ENCODE measurements at regions not wholly inside any gene's neighbourhood (a gene's known extent, or its start where the extent isn't known, plus 50 kb on each side); places are given as distances from the start of the nearest gene placed in this dataset.

DNA sequence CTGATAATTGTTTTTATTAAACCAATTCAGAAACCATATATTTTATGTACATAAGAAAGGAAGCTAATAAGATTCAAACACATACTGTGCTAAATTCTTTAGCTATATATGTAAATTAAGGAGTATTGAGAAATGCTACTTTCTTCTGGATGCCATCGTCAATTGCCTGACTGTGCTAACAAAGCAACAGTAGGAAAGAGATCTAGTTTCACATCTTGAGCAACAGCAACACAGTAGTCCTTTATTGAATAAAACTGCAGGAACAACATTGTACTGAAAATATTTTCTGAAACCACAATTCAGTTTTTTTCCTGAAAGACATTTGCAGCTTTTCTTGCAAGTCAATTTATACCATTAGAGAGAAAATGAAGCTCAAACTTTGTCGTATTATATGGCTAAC, 1404.9 kb upstream of the SLC39A10 start:
- DNase-seq (ENCODE audit: low read depth): peak; percentile 4
- H3K4me3 ChIP-seq (ENCODE audit: low read depth, low read length): no peak overlapping the region

DNA sequence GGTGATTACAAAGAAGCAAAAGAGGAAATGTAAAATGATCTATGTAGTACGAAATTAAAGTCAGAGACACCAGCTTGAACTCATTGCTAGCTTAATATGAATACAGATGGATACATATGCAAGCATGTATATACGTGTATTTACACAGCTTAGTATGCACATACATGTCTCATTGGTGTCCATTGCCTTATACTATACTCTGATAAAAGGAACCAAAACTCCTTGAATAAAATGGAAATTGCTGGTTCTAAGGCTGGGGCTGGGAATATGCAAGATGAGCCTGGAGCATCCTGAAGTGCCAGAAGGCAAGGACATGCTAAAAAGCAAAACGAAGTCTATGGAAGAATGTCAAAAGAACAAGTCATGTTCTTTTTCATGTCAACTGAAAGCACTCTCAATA, 1424.4 kb upstream of the SLC39A10 start:
- DNase-seq (ENCODE audit: low read depth): no peak
- no peak overlapping the region for H3K4me3 ChIP-seq (ENCODE audit: low read depth, low read length)

DNA sequence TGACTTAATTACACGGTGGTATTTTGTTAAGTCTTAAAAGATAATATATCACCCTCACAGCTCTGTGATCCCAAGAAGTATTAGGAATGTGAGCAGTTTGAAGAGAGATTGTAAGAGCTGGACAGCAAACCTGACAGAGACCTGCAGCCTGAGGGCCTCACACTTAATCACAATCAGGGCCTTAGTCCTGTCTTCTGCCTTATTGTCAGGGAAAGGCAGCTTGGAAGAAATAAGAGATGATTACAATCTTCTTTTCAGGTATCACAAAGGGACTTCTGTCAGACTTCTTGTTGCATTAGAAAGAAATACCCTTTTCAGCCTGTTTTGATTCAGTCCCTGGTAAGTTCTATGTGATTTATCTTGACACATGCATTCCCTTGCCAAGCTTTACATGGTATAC, 1433.8 kb upstream of the SLC39A10 start:
- no peak overlapping the region for H3K4me3 ChIP-seq (ENCODE audit: low read depth, low read length)
- DNase-seq (ENCODE audit: low read depth): no peak

DNA sequence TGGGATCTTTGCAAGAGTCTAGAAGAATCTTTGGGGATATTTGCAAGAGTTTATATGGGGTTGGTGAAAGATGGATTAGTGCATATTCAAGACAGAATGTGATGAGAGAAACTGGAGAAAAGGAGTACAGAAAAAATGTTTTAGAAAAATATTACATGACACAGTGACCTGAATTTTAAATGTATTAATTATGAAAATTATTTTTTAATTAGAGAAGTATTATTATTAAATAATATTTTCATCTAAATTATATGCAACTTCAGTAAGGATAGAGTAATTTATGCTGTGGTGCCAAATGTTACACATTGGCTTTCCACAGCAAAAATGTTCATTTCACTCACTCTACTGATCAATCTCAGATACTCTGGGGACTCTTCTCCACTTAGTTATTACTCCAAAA, 1442.8 kb upstream of the SLC39A10 start:
- H3K4me3 ChIP-seq (ENCODE audit: low read depth, low read length): no peak overlapping the region
- DNase-seq (ENCODE audit: low read depth): no peak

DNA sequence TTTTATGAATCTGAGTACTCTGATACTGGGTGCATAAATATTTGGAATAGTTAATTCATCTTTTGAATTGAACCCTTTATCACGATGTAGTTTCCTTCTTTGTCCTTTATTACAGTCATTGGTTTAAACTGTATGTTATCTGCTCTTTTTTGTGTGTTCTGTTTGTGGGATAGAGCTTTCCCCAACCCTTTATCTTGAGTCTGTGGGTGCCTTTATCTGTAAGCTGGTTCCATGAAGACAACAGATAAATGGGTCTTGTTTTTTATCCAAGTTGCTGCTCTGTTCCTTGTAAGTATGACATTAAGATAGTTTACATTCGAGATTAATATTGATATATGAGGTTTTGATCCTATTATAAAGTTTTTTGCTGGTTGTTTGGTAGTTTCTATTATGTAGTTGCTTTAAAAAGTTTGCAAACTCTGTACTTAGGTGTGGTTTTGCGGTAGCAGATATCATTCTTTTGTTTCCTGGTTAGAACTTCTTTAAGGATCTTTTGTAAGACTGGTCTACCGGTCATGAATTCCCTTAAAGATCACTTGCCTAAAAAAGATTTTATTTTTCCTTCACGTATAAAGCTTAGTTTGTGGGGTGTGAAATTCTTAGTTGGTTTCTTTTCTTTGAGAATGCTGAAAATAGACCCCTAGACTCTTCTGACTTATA, 1451.3 kb upstream of the SLC39A10 start:
- H3K4me3 ChIP-seq (ENCODE audit: low read depth, low read length): no peak overlapping the region
- no peak for DNase-seq (ENCODE audit: low read depth)

DNA sequence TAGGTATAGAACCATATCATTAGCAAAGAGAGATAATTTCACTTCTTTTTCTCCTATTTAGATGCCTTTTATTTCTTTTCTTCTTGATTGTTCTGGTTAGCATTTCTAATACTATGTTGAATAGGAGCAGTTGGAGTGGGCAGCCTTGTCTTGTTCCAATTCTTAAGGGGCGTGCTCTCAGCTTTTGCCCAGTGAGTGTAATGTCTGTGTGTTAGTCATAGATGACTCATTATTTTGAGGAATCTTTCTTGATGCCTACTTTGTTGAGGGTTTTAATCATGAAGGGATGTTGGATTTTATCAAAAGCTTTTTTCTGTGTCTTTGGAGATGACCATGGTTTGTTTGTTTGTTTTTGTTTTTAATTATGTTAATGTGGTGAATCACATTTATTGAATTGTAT, 1453.1 kb upstream of the SLC39A10 start:
- H3K4me3 ChIP-seq (ENCODE audit: low read depth, low read length): no peak overlapping the region
- peak; percentile 61 for DNase-seq (ENCODE audit: low read depth)

DNA sequence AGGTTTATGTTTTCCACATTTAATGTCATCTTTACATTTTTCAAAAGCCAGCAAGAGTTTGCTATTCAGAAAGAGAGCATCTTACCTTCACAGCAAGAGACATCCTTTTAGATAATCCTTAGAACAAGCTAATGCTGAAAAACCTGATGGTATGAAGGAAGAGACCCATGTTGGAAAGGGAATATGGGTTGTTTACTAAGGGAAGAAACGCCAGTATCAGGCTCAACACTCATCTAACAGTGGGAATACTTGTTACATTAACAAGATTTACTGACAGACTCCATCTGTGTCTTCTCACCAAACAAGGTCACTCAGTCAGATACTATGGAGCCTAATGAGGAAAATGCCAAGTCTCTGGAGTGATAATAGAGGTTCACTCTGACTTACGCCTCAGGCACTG, 1474.1 kb upstream of the SLC39A10 start:
- H3K4me3 ChIP-seq (ENCODE audit: low read depth, low read length): no peak overlapping the region
- no peak for DNase-seq (ENCODE audit: low read depth)

DNA sequence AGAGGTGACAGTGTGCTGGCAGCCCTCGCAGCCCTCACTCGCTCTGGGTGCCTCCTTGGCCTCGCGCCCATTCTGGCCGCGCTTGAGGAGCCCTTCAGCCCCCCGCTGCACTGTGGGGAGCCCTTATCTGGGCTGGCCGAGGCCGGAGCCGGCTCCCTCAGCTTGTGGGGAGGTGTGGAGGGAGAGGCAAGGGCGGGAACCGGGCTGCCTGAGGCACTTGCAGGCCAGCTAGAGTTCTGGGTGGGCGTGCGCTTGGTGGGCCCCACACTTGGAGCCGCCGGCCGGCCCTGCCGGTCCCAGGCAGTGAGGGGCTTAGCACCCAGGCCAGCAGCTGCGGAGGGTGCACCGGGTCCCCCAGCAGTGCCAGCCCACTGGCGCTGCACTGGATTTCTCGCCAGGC, 1480.9 kb upstream of the SLC39A10 start:
- DNase-seq (ENCODE audit: low read depth): no peak

DNA sequence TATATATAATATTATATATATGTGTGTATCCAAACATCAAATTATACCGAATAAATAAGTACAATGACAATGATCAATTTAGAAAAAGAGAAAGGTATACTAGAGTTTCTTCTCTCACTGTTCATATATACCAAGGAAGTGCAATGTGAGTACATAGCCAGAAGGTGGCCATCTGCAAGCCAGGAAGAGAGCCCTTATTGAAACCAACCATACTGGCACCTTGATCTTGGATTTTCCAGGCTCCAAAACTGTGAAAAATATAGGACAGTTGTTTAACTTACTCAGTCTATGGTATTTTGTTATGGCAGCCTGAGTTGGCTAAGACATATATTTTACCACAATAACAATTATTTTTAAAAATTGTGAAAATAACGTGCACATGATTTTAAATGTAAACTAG, 1490.2 kb upstream of the SLC39A10 start:
- H3K4me3 ChIP-seq (ENCODE audit: low read depth, low read length): no peak overlapping the region
- DNase-seq (ENCODE audit: low read depth): no peak

More for the DNA sequence above, 1480.9 kb upstream of the SLC39A10 start:
- no peak overlapping the region for H3K4me3 ChIP-seq (ENCODE audit: low read depth, low read length)

DNA sequence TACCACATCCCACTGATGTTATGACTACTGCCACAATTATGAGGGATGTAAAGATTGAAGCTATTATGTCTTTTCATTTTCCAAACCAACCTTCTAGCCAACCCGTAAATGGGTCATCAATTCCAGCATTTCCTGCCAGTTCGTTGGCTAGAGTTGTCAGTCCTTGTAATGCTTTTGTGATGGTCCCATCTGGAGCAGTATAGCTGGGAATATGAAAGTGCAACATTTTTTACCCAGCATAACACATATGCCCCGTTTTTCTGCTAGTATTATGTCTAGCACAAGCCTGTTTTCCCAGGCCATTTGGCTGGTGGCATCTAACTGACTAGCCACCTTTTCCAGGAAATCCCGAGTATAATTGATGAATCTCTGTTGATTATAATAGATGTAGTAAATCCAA, 1501.6 kb upstream of the SLC39A10 start:
- DNase-seq (ENCODE audit: low read depth): no peak
- H3K4me3 ChIP-seq (ENCODE audit: low read depth, low read length): no peak overlapping the region

DNA sequence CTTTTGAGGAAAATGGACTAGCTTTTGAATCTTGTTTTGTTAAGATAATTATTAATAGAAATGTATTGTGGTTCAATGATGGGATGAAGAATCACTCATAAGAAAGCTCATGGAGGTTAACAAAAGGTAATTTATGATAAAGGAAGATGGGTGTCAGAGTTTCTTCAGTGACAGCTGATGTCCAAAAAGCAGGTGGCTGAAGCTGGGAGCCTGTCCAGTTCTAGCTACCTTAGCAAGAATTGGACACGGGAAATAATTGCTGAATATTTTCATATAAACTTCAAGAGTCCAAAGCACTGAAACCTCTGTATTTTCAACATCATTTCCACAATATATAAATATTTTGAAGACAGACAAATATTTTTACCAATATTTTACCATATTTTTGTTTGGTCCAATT, 1505.8 kb upstream of the SLC39A10 start:
- no peak overlapping the region for H3K4me3 ChIP-seq (ENCODE audit: low read depth, low read length)
- no peak for DNase-seq (ENCODE audit: low read depth)

DNA sequence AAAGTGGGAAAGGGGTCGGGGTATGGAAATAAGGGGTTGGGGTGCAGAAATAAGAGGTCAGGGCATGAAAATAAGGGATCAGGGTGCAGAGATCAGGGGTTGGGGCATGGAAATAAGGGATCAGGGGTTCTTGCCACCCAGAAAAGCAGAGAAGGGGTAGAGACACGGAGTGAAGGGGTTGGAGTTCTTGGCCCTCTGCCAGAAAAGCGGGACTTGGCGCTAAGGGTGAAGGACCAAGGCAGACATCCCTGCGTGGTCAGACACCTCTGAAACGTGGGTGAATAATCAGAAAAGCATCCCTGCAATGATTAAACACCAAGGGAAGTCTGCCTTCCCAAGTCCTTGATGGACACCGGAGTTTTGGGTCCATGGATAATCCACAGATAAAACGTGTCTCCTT, 1521.6 kb upstream of the SLC39A10 start:
- H3K4me3 ChIP-seq (ENCODE audit: low read depth, low read length): no peak overlapping the region
- DNase-seq (ENCODE audit: low read depth): no peak

DNA sequence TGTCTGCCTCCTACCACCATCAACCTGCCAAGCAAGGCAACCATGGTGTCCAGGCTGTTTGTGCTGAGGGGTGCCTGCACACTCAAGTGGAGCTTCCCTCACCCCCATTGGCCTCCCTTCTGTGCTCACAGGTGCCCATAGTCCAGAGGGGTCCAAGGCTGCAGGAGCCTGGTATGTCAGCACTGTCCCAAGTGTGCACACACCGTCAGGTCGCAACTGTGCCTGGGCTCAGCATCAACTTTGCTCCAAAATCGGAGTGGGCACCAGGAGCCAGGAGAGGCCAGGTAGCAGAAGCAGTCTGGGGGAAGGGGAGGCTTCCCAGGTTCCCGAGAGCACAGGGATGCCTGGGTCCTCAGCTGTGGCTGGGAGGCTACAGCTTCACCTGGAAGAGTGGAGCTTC, 1528.2 kb upstream of the SLC39A10 start:
- DNase-seq (ENCODE audit: low read depth): no peak
- no peak overlapping the region for H3K4me3 ChIP-seq (ENCODE audit: low read depth, low read length)

DNA sequence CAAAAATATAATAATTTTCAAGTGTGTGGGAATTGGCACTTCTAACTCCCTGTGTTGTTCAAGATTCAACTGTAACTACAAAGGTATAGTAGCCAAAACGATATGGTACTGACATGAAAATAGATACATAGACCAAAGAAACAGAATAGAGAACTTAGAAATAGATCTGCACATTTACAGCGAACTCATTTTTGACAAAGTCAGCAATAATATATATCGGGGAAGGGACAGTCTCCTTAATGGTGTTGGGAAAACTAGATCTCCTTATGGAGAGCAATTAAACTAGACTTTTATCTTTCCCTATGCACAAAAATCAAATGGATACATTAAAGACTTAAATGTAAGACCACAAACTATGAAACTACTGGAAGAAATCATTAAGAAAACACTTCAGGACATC, 1530.6 kb upstream of the SLC39A10 start:
- no peak overlapping the region for H3K4me3 ChIP-seq (ENCODE audit: low read depth, low read length)
- DNase-seq (ENCODE audit: low read depth): no peak

DNA sequence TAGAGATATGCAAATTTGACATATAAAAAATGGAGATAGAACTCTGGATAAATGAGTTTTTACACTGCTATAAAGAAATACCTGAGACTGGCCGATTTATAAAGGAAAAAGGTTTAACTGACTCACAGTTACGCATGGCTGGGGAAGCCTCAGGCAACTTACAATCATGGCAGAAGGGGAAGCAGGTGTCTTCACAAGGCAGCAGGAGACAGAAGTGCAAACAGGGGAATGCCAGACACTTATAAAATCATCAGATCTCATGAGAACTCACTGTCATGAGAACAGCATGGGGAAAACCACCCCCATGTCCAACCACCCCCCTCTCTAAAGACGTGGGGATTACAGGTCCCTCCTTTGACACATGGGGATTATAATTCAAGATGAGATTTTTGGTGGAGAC, 1540.2 kb upstream of the SLC39A10 start:
- no peak overlapping the region for H3K4me3 ChIP-seq (ENCODE audit: low read depth, low read length)
- no peak for DNase-seq (ENCODE audit: low read depth)

DNA sequence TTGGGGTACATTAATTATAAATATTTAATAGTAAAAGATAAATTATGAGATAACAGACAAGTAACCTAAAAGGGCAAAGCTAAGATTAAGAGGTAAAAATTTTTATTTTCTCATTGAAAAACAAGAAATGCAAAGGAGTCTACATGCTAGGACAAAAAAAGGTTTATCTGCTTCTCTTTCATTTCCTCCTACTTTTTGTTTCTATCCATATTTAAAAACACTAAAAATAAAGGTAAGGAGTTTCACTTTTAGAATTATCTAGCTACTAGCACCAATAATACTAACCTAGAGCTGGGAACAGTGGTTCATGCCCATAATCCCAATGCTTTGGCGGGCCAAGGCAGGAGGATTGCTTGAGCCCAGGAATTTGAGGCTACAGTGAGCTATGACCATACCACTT, 1551.7 kb upstream of the SLC39A10 start:
- no peak for DNase-seq (ENCODE audit: low read depth)
- H3K4me3 ChIP-seq (ENCODE audit: low read depth, low read length): no peak overlapping the region

DNA sequence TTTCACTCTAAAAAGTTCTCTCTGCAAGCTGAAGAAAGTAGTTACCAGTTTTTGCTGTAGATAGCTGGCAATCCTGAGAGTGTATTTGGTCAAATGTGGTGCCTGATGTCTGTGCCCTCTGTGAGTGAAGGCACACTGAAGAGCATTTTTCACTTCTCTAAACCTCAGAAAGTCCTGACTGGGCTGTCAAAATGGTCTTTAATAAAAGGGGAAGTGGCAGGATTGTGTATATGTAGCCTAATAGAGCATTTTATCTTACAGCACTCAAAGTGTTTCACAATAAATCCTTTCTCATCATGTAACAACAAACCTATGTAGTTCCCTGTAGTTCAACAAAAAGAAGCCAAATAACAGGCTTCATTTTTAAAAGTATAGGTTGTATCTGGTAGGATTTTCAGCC, 1552.3 kb upstream of the SLC39A10 start:
- DNase-seq (ENCODE audit: low read depth): no peak
- H3K4me3 ChIP-seq (ENCODE audit: low read depth, low read length): no peak overlapping the region

DNA sequence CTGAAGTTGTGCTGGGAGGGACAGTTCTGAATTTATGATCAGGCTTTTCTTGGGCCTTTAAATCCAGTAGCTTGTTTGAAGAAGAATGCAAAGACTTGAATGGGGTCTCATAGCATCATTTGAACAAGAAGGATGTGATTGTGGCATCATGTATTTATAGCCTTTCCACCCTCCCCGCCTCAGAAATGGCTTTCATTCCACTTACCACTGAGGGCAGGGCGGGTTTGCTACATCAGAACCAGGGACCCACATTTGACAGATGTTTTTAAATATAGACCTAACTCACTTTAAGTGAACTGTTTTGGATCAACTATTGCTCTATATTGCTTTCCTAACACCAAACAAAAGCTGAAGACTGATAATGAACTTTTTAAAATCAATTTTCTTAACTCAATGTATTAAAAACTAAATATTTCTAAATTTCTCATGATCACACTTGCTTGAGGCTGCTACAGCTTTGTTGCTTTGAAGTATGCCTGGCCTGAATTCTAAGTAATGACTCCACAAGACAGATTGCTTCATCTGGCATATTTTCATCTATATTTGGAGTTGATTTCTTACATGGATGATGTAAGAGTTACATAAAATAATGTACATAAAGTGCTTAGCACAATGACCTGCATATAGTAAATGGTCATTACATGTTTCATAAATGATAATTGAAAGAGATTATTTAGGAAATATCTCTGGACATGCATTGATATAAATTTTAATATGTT, 1552.9 kb upstream of the SLC39A10 start:
- peak; percentile 18 for DNase-seq (ENCODE audit: low read depth)
- H3K4me3 ChIP-seq (ENCODE audit: low read depth, low read length): no peak overlapping the region

DNA sequence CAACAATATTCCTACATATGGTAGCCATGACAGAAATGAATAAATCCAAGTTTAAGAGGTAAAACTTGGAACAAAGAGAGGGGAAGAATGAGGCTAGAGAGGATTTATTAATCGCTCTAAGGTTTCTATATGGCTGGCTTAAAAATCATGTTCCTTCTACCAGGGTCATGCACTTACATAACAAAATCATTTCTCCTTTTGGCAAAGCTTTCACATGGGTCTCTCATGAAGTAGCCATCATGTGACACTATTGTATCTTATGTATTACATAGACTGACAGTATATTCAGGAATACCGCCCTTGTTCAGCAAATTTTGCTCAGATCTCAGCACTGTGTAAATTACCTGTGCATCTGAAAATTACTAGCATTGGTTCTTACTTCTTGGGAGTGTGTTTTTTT, 1554.5 kb upstream of the SLC39A10 start:
- no peak for DNase-seq (ENCODE audit: low read depth)
- no peak overlapping the region for H3K4me3 ChIP-seq (ENCODE audit: low read depth, low read length)

DNA sequence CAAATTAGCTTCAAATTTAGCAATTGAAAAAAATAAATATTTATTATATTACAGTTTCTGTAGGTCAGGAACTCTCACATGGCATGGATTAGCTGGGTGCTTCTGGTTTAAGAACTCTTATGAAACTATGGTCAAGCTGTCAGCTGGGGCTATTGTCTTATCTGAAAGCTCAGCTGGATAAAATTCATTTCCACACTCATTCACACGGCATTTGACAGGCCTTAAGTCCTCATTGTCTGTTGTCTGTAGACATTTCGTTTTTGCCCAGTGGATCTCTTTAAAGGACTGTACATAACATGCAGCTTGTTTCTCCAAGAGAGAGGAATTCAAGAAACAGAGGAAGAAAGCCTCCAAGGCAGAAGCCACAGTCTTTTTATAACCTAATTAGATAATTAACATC, 1556.8 kb upstream of the SLC39A10 start:
- H3K4me3 ChIP-seq (ENCODE audit: low read depth, low read length): no peak overlapping the region
- no peak for DNase-seq (ENCODE audit: low read depth)

DNA sequence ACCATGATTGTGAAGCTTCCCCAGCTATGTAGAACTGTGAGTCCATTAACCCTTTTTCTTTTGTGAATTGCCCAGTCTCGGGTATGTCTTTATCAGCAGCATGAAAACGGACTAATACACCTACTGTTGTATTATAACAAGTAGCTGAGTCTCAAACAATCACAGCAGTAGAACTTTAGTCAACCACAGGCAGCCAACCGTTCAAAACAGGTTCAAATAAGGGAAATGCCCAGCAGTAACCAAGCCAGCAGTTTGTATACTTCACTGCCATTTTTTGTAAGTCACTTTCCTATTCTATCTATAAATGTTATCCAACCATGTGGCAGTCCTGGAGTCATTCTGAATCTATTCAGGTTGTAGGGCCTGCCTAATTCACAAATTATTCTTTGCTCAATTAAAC, 1560.6 kb upstream of the SLC39A10 start:
- no peak for DNase-seq (ENCODE audit: low read depth)
- H3K4me3 ChIP-seq (ENCODE audit: low read depth, low read length): no peak overlapping the region

All from skeletal muscle cell (primary cell).